SIG-M5 (cell line): ENCODE measurements at regions not wholly inside any gene's neighbourhood (a gene's known extent, or its start where the extent isn't known, plus 50 kb on each side); places are given as distances from the start of the nearest gene placed in this dataset.
"Not testable (repeated sequence)": the region's sequence is repeated elsewhere in the genome, so short reads cannot be mapped to it uniquely, and the experiment has no call there.

ENCODE experiments used
- DNase-seq: peaks from one replicate; lab custom pipeline; 2025; lab: John Stamatoyannopoulos, UW

- no peak for DNase-seq
Measured at GRCh38 chr5:116881921-116882531, 307.4 kb upstream of the SEMA6A start.

DNA sequence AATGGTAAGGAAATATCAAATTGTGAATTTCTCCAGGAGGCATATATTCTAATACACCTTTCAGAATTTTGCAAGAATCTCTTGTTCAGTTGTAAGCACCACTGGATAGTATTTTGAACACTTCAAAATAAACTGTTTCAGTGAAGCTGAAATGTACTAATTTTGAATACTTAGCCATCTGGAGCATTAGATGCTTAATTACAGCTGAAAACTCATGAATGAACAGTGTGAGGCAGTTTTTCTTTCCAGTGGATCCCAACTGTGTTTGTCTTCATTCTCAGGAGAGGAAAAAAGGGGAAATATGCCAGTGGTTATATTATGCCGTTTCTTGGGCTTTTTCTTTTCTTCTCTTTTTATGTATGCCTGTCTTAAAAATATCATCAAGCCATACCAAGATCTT lies 306.0 kb upstream of the SEMA6A start:
- no peak for DNase-seq

- no peak for DNase-seq
Measured at GRCh38 chr5:116880150-116880549, 305.5 kb upstream of the SEMA6A start.

GRCh38 chr5:116876240-116876840 lies 301.7 kb upstream of the SEMA6A start:
- no peak for DNase-seq

GRCh38 chr5:116872986-116873385 lies 298.4 kb upstream of the SEMA6A start:
- DNase-seq: no peak

DNA sequence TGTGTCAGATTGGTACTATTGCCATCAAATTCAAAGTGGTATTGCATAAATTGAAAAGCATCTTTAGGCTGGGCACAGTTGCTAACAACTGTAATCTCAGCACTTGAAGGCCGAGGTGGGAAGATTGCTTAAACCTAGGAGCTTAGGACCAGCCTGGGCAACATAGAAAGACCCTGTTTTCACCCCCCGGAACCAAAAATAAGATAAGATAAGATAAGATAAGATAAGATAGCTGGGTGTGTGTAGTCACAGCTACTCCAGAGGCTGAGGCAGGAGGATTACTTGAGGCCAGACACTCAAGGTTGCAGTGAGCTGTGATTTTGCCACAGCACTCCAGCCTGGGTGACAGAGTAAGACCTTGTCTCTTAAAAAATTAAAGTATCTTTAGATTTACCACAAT lies 297.9 kb upstream of the SEMA6A start:
- DNase-seq: no peak

DNA sequence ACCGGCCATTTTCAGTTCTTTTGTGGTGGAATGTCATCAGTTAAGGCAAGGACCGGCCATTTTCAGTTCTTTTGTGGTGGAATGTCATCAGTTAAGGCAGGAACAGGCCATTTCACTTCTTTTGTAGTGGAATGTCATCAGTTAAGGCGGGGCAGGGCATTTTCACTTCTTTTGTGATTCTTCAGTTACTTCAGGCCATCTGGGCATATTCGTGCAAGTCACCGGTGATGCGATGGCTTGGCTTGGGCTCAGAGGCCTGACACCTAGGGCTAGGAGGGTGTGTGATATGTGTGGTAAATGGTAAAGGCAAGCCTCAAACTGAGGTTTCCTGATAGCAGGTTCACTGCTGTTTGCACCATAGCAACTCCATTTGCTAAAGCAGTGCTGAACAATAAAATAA lies 293.2 kb upstream of the SEMA6A start:
- DNase-seq: not testable (repeated sequence)

DNA sequence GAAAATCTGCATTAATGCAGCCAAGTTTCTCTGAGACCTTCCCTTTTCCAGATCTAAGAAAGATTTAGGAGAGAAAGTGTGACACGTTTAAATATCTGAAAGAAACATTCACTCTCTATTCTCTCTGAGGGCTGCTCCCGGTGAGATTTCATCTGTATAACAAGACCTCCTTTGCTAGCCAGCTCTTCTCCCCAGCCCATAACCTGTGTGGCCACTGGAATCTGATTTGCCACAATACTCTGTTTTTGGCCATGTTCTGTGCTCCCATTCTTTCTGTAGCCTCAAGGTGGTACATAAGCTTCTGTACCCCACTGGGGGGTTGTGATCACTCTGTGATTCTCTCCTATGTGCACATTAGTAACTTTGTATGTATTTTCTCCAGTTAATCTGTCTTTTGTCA lies 291.0 kb upstream of the SEMA6A start:
- DNase-seq: no peak

GRCh38 chr5:116864838-116865190 lies 290.2 kb upstream of the SEMA6A start:
- DNase-seq: no peak

- no peak for DNase-seq
Measured at GRCh38 chr5:116864157-116864837, 289.7 kb upstream of the SEMA6A start.

GRCh38 chr5:116862632-116863455 lies 288.2 kb upstream of the SEMA6A start:
- DNase-seq: no peak

- DNase-seq: no peak
Measured at GRCh38 chr5:116861666-116862065, 287.0 kb upstream of the SEMA6A start.

DNA sequence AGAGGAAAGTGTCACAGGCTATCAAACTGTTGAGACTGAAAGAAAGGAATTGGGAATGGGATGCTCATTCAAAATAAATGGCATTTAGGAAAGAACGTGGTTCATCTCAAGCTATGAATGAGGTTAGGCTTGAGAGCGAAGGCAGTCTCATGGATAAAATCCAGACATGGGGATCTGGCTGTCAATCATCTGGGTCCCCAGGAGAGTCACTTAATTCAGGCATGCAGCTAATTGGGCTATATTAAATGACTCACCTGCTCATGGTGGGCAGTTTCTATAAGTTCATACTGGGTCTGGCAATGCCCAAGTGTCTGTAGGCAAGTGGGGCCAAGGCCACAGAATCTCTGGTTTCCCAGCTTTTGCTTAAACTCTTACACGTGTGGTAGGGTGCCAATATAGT lies 286.5 kb upstream of the SEMA6A start:
- DNase-seq: no peak

DNA sequence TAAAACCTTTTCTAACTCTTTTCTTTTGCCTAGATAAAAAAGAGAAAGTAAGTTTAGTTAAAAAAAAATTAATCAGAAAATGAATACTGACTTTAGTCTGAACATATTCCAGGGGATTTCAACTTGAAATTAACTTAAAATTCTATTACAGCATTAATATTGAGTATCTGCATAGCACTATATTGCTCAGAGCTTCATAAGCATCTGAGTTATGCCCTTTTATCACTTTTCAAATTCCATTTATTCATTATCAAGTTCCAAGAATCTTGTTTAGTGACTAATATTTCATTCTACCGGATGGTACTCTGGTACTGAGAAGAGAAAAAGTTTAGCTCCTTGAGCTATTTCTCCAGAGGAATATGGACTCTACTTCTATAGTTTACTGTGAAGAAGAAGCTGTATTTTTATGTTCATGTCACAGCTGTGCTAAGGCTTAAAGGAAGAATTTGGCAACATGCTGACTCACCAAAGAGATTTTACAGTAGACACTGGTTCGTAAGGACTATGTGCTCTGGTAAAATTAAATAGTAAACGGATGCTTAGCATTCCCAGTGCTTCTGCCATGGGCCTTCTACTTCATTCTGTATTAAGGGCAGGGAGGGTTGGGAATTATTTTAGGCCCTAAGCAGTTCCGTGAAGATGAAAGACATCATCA lies 285.2 kb upstream of the SEMA6A start:
- no peak for DNase-seq

GRCh38 chr5:116858705-116859333 lies 284.2 kb upstream of the SEMA6A start:
- DNase-seq: no peak

DNA sequence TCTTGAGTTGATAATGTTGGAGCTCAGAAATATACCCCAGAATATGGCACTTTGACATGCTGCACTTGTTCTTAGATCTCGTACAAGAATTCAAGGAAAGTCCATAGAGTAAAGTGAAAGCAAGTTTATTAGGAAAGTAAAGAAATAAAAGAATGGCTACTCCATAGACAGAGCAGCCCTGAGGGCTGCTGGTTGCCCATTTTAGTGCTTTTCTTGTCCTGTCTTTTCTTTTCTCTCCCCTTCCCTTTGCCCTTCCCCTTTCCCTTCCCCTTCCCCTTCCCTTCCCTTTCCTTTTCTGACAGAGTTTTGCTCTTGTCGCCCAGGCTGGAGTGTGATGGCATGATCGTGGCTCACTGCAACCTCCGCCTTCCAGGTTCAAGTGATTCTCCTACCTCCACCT lies 283.4 kb upstream of the SEMA6A start:
- not testable (repeated sequence) for DNase-seq

- DNase-seq: no peak
Measured at GRCh38 chr5:116856271-116856670, 281.6 kb upstream of the SEMA6A start.

GRCh38 chr5:116853992-116854391 lies 279.4 kb upstream of the SEMA6A start:
- DNase-seq: no peak

DNA sequence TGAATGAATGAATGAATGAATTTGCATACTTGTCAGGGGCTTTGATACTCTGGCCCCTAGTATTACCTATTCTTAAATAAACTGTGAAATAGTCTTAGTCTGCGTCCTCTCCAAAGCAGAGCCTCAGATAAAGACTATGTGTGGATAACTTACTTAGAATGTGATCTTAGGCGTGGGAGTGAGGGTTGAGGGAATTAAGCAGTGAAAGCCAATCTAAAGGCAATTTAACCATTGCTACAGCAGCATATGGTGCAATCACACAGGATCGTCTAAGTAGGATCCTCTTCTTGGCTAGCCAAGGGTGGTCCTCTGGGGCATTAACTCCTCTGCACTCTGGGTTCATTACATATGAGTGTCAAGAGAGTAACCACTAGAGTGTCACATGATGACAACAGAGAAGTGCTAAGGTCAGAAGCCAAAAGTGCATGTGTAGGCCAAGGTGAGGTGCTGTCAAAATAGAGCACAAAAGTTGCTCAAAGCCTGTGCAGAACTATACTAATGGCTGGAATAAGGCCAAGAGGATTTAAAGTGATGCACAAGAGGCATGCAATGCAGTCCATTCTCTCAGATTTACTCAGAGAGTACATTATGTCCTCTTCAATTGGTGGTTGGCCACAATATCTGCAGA lies 274.4 kb upstream of the SEMA6A start:
- DNase-seq: no peak

- DNase-seq: no peak
Measured at GRCh38 chr5:116847960-116848359, 273.3 kb upstream of the SEMA6A start.

- no peak for DNase-seq
Measured at GRCh38 chr5:116844015-116844414, 269.4 kb upstream of the SEMA6A start.
